Panc1 (cell line): ENCODE measurements at regions not wholly inside any gene's neighbourhood (a gene's known extent, or its start where the extent isn't known, plus 50 kb on each side); places are given as distances from the start of the nearest gene placed in this dataset.

ENCODE experiments used
- ATAC-seq: fragments of 200-7000 bp; cut with Tn5 transposase; 2 replicates; pipeline ENCODE4 v1.9.1; 2020; ENCODE audit warnings: mild to moderate bottlenecking, moderate library complexity
- BruUV-seq: library from RNA; stranded (reverse); fragments of 400-500 nt; replicated peaks from 2 replicates; lab custom pipeline; 2021; lab: Mats Ljungman, UMichigan
- CTCF ChIA-PET: fragments of 300-600 bp; sonication (Branson Sonifier 250); formaldehyde crosslinking; loops from one replicate; lab custom pipeline; 2022; ENCODE audit warnings: antibody characterized with exemption; lab: Charles Lee
- POLR2A ChIA-PET: fragments of 300-600 bp; sonication (Branson Sonifier 250); formaldehyde crosslinking; loops from one replicate; lab custom pipeline; 2022; ENCODE audit warnings: antibody characterized with exemption; lab: Charles Lee
- DNase-seq: peaks from one replicate; pipeline ENCODE4 v3.0.0-alpha.2; 2010; ENCODE audit warnings: low read depth, low spot score
- H3K27ac ChIP-seq: 2 replicates; pipeline ENCODE4 v1.5.1; 2011; ENCODE audit warnings: mild to moderate bottlenecking, low read length, inconsistent platforms
- H3K27me3 ChIP-seq: fragments of 200-500 bp; sonication (Bioruptor generic); 2 replicates; pipeline ENCODE4 v1.6.0; 2014; ENCODE audit warnings: low read length, inconsistent platforms; ENCODE audit not compliant: control insufficient read depth, insufficient read depth
- H3K36me3 ChIP-seq: fragments of 200-500 bp; sonication (Bioruptor generic); 2 replicates; pipeline ENCODE4 v1.5.1; 2014; ENCODE audit warnings: inconsistent platforms, mild to moderate bottlenecking, low read length, moderate library complexity; ENCODE audit not compliant: control insufficient read depth, insufficient read depth
- H3K4me1 ChIP-seq: 2 replicates; pipeline ENCODE4 v1.5.1; 2011; ENCODE audit warnings: inconsistent platforms, mild to moderate bottlenecking, low read length, moderate library complexity; ENCODE audit not compliant: control insufficient read depth, insufficient read depth
- H3K4me3 ChIP-seq, 2 experiments: 2 replicates each; pipeline ENCODE4 v1.5.1; 2011 to 2012; ENCODE audit warnings: low read depth in 2 of 2, low read length in 2 of 2, mild to moderate bottlenecking in 2 of 2, inconsistent platforms in 1 of 2, moderate library complexity in 1 of 2
- H3K9me3 ChIP-seq: fragments of 200-500 bp; sonication (Bioruptor generic); 2 replicates; pipeline ENCODE4 v1.5.1; 2014; ENCODE audit warnings: low read depth, mild to moderate bottlenecking, inconsistent platforms, low read length, moderate library complexity; ENCODE audit not compliant: control insufficient read depth, insufficient read depth
- POLR2AphosphoS5 ChIP-seq: IDR thresholded peaks from 2 replicates; pipeline ENCODE4 v1.6.1; 2012; ENCODE audit warnings: mild to moderate bottlenecking, low read depth, low read length, moderate library complexity
- SIN3A ChIP-seq: IDR thresholded peaks from 2 replicates; pipeline ENCODE4 v1.6.1; 2012; ENCODE audit warnings: low read depth, mild to moderate bottlenecking, low read length, moderate library complexity, borderline replicate concordance; ENCODE audit not compliant: insufficient read depth
- TCF7L2 ChIP-seq: IDR thresholded peaks from 2 replicates; pipeline ENCODE4 v1.6.1; 2011; ENCODE audit warnings: mild to moderate bottlenecking, low read depth, low read length, inconsistent platforms
- in situ Hi-C: cut with HindIII; loops from 2 replicates; pipeline ENCODE4 v1.10.0; 2016; ENCODE audit warnings: low sequenced_read_pairs, low pct_unique_long_range_greater_than_20kb
- intact Hi-C: fragments of 100-400 bp; cut with micrococcal nuclease; formaldehyde crosslinking; loops from one replicate; pipeline ENCODE4 v1.10.0; 2022; ENCODE audit not compliant: unreplicated experiment
- TF ChIP-seq, protein P1 (sequence below): fragments of 450-650 bp; IDR thresholded peaks from 2 replicates; pipeline ENCODE4 v1.5.1; 2017; ENCODE audit warnings: mild to moderate bottlenecking
- TF ChIP-seq, protein P2 (sequence below), 2 experiments: IDR thresholded peaks; 2 replicates each; pipeline ENCODE4 v1.6.1; 2011 to 2012; ENCODE audit warnings: low read depth in 2 of 2, control low read depth in 1 of 2, low read length in 1 of 2, mild to moderate bottlenecking in 1 of 2, moderate library complexity in 1 of 2; ENCODE audit not compliant: insufficient read depth in 1 of 2

DNA sequence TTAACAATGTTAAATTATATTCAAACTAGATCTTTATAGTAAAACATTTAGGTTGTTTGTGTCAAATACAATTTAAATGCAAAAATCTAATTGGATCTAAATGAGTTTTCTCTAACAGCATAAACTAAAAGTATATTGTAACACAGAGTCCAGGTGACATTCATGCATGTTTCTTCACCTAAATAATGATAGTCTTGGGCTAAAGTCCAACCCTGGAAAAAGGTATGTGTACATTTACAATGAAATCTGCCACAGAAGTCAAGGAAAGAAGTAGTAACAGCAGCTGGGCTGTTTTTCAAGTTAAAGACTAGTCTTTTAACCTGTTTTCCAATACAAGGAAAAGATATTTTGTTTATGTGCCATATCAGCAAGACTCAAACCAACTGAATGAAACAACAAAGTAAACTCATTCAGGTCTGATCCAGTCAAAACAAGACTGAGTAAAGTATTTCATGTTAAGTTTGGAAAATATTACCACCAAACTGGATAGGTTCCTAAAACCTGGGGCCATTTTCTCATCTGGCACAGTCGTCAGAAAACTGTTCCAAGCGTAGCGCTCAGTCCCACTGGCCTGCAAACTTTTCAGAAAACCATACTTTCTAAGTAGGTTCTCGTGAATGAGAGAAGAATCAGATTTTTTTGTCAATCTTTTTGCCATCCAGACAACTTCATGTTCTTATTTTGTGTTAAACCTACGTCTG, 349.2 kb downstream of the HGF start:
- in situ Hi-C loops (no loop called here), intact Hi-C loops (no loop called here)
- BruUV-seq = no TSS peak
- TF ChIP-seq SIN3A = no peak
- TF ChIP-seq, protein P1, sequence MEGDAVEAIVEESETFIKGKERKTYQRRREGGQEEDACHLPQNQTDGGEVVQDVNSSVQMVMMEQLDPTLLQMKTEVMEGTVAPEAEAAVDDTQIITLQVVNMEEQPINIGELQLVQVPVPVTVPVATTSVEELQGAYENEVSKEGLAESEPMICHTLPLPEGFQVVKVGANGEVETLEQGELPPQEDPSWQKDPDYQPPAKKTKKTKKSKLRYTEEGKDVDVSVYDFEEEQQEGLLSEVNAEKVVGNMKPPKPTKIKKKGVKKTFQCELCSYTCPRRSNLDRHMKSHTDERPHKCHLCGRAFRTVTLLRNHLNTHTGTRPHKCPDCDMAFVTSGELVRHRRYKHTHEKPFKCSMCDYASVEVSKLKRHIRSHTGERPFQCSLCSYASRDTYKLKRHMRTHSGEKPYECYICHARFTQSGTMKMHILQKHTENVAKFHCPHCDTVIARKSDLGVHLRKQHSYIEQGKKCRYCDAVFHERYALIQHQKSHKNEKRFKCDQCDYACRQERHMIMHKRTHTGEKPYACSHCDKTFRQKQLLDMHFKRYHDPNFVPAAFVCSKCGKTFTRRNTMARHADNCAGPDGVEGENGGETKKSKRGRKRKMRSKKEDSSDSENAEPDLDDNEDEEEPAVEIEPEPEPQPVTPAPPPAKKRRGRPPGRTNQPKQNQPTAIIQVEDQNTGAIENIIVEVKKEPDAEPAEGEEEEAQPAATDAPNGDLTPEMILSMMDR = no peak
- TF ChIP-seq, protein P2, sequence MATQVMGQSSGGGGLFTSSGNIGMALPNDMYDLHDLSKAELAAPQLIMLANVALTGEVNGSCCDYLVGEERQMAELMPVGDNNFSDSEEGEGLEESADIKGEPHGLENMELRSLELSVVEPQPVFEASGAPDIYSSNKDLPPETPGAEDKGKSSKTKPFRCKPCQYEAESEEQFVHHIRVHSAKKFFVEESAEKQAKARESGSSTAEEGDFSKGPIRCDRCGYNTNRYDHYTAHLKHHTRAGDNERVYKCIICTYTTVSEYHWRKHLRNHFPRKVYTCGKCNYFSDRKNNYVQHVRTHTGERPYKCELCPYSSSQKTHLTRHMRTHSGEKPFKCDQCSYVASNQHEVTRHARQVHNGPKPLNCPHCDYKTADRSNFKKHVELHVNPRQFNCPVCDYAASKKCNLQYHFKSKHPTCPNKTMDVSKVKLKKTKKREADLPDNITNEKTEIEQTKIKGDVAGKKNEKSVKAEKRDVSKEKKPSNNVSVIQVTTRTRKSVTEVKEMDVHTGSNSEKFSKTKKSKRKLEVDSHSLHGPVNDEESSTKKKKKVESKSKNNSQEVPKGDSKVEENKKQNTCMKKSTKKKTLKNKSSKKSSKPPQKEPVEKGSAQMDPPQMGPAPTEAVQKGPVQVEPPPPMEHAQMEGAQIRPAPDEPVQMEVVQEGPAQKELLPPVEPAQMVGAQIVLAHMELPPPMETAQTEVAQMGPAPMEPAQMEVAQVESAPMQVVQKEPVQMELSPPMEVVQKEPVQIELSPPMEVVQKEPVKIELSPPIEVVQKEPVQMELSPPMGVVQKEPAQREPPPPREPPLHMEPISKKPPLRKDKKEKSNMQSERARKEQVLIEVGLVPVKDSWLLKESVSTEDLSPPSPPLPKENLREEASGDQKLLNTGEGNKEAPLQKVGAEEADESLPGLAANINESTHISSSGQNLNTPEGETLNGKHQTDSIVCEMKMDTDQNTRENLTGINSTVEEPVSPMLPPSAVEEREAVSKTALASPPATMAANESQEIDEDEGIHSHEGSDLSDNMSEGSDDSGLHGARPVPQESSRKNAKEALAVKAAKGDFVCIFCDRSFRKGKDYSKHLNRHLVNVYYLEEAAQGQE (IDR thresholded peaks at IDR 0.05; ENCODE audit: insufficient read depth in 1 of 2, low read depth in 2 of 2, low read length in 1 of 2) = no peak
- TF ChIP-seq POLR2AphosphoS5 = no peak
- TF ChIP-seq TCF7L2 = no peak
- no peak for DNase-seq
- ChIA-PET POLR2A (no interaction called here), CTCF (interaction anchor here (0.6 kb wide), 1 partner anchor 683 kb away, joined by 4 read pairs; no protein-coding TSS in a partner anchor)
- Histone ChIP-seq H3K4me1 (no peaks in the 10 kb centered on the region; the same call in 1 of the 2 replicates), H3K27me3 (no peaks in the 10 kb centered on the region), H3K27ac (peak overlapping the region; percentile 48; the same call in 1 of the 2 replicates), H3K9me3 (no peaks in the 10 kb centered on the region), H3K4me3 (no peak overlapping the region), H3K36me3 (no peaks in the 10 kb centered on the region)
- no peak for ATAC-seq

DNA sequence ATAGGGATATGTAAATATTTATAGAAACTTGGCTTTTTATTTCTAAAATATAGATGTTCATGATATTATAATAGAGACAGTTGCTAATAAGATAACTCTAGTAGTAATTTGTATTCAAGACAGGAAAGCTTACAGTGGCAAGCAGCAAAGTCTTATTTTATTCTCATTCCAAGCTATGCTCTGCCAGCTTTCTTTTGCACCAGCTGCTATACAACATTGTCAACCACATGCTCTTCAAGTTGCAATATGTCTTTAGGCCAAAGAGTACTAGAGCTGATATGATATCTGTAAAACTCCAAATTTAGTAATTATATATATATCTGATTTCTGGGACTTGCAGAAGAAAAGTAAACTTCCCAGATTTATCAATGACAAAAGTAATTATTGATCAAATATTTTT, 350.1 kb downstream of the HGF start:
- Histone ChIP-seq H3K9me3 (no peaks in the 10 kb centered on the region), H3K27me3 (no peaks in the 10 kb centered on the region), H3K4me3 (no peak overlapping the region), H3K27ac (no peak overlapping the region), H3K36me3 (no peaks in the 10 kb centered on the region), H3K4me1 (no peaks in the 10 kb centered on the region; the same call in 1 of the 2 replicates)
- in situ Hi-C loops (no loop called here), intact Hi-C loops (no loop called here)
- ATAC-seq = no peak
- no peak for TF ChIP-seq TCF7L2
- TF ChIP-seq, protein P2 (IDR thresholded peaks at IDR 0.05; ENCODE audit: insufficient read depth in 1 of 2, low read depth in 2 of 2, low read length in 1 of 2) = no peak
- no peak for TF ChIP-seq POLR2AphosphoS5
- no peak for TF ChIP-seq SIN3A
- TF ChIP-seq, protein P1 = no peak
- BruUV-seq = no TSS peak
- ChIA-PET CTCF (no interaction called here), POLR2A (interaction anchor here (0.5 kb wide), 1 partner anchor 510 kb away, joined by 10 read pairs; no protein-coding TSS in a partner anchor)
- no peak for DNase-seq
